Mesendoderm (in vitro differentiated cells): ENCODE measurements at regions not wholly inside any gene's neighbourhood (a gene's known extent, or its start where the extent isn't known, plus 50 kb on each side); places are given as distances from the start of the nearest gene placed in this dataset.
A peak's percentile ranks its signal among the peaks of the same experiment; 100 is the strongest.

Experiments used
- DNase-seq: peaks from one replicate; pipeline ENCODE4 v3.0.0; 2013
- H2AK5ac ChIP-seq: 2 replicates; pipeline ENCODE4 v1.6.1; 2013; ENCODE audit warnings: low read length, inconsistent platforms
- H2BK120ac ChIP-seq: 2 replicates; pipeline ENCODE4 v1.6.1; 2013; ENCODE audit warnings: low read depth, mild to moderate bottlenecking, low read length, moderate library complexity, mixed read lengths
- H2BK15ac ChIP-seq: replicated peaks from 2 replicates; pipeline ENCODE4 v1.6.1; 2013; ENCODE audit warnings: low read depth, mild to moderate bottlenecking, moderate library complexity
- H2BK5ac ChIP-seq: 2 replicates; pipeline ENCODE4 v1.6.1; 2013; ENCODE audit warnings: low read length, inconsistent platforms
- H3K18ac ChIP-seq: 2 replicates; pipeline ENCODE4 v1.6.1; 2013; ENCODE audit warnings: mild to moderate bottlenecking, low read length, mixed read lengths
- H3K23ac ChIP-seq: one replicate; pipeline ENCODE4 v1.6.1; 2013; ENCODE audit warnings: low read length
- H3K27ac ChIP-seq: 2 replicates; pipeline ENCODE4 v1.5.1; 2013; ENCODE audit warnings: low read depth, mild to moderate bottlenecking, inconsistent platforms, low read length, moderate library complexity
- H3K27me3 ChIP-seq: 2 replicates; pipeline ENCODE4 v1.6.1; 2013; ENCODE audit warnings: low read length, control low read depth, mild to moderate bottlenecking, inconsistent platforms; ENCODE audit not compliant: insufficient read depth, poor library complexity
- H3K36me3 ChIP-seq: 2 replicates; pipeline ENCODE4 v1.6.1; 2013; ENCODE audit warnings: low read length, inconsistent platforms; ENCODE audit not compliant: control insufficient read depth, insufficient read depth
- H3K4ac ChIP-seq: one replicate; pipeline ENCODE4 v1.6.1; 2013; ENCODE audit warnings: low read depth, mild to moderate bottlenecking, low read length, moderate library complexity
- H3K4me1 ChIP-seq: 2 replicates; pipeline ENCODE4 v1.6.1; 2013; ENCODE audit warnings: low read depth, low read length, inconsistent platforms; ENCODE audit not compliant: control insufficient read depth
- H3K4me2 ChIP-seq: 2 replicates; pipeline ENCODE4 v1.6.1; 2013; ENCODE audit warnings: low read length
- H3K4me3 ChIP-seq: 2 replicates; pipeline ENCODE4 v1.5.1; 2013; ENCODE audit warnings: mild to moderate bottlenecking, low read length
- H3K56ac ChIP-seq: one replicate; pipeline ENCODE4 v1.6.1; 2013; ENCODE audit warnings: low read length
- H3K79me1 ChIP-seq: 2 replicates; pipeline ENCODE4 v1.6.1; 2013; ENCODE audit warnings: low read length, inconsistent platforms
- H3K79me2 ChIP-seq: 2 replicates; pipeline ENCODE4 v1.6.1; 2013; ENCODE audit warnings: mild to moderate bottlenecking, low read length; ENCODE audit not compliant: control insufficient read depth, insufficient read depth
- H3K9ac ChIP-seq: 2 replicates; pipeline ENCODE4 v1.6.1; 2013; ENCODE audit warnings: low read length, inconsistent platforms
- H4K5ac ChIP-seq: one replicate; pipeline ENCODE4 v1.6.1; 2013; ENCODE audit warnings: low read length
- H4K8ac ChIP-seq: one replicate; pipeline ENCODE4 v1.6.1; 2013; ENCODE audit warnings: low read depth, mild to moderate bottlenecking, control low read depth, low read length, moderate library complexity
- WGBS: extraction: QIAGEN DNeasy Blood & Tissue Kit; methylation state at CpG from one replicate; pipeline ENCODE4 v1.1.7; 2013; ENCODE audit warnings: low lambda C conversion rate, missing lambda C conversion rate; ENCODE audit not compliant: insufficient coverage; ENCODE audit errors: extremely low coverage; 5-methylcytosine and 5-hydroxymethylcytosine counted together

DNA sequence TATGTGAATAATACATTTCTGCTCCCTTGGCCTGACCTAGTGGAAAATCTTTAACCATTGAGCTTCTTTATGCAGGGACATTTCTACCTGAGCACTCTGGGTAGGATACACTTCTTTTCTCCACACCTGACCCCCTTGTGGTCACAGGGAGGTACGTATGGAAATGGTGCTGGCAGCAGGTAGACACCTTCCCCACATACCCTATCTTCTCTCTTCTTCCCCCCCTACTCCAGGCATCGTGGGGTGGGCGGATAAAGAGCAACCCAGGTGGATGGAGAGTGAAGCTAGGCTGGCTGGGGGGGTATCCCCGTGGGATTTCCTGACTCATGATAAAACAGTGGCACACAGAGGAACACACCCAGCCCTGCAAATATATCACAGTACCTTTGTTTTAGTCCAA is 312.1 kb downstream of the ARRDC4 start:
- Histone ChIP-seq H3K23ac (no peak overlapping the region), H3K27ac (no peak overlapping the region), H2AK5ac (no peak overlapping the region), H3K9ac (no peak overlapping the region), H3K4me2 (no peak overlapping the region), H3K18ac (no peak overlapping the region), H3K4me1 (no peaks in the 10 kb centered on the region), H3K36me3 (no peaks in the 10 kb centered on the region), H2BK5ac (no peak overlapping the region), H2BK120ac (no peak overlapping the region), H4K5ac (no peak overlapping the region), H3K4me3 (no peak overlapping the region), H3K79me1 (no peaks in the 10 kb centered on the region), H3K27me3 (no peaks in the 10 kb centered on the region), H3K4ac (no peak overlapping the region), H3K56ac (no peak overlapping the region), H3K79me2 (no peaks in the 10 kb centered on the region), H2BK15ac (no peak overlapping the region), H4K8ac (no peak overlapping the region)
- DNase-seq: peak; percentile 33
- WGBS: no CpG with 5 or more reads among the region's 4 CpGs

DNA sequence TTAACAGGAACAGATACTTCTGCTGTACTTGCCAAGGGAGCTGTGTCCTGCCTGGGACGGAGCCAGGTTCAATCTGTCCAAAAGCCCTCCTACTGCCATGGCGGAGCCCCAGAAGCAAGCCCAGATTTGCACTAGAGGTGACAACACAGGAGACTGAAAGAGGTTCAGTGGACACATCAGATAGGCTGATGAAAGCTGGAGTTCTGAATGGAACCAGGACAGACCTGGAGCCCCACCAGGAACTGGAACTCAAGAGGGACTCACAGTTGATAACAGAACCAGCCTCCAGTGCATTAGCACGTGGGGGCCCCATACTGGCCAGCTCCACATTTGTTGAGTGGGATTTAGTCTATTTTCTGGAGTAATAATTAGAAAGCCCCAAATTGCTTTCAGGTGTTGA is 315.5 kb downstream of the ARRDC4 start:
- H3K23ac ChIP-seq: no peak overlapping the region
- H4K8ac ChIP-seq: no peak overlapping the region
- WGBS: no CpG with 5 or more reads among the region's 3 CpGs
- no peak overlapping the region for H3K4me2 ChIP-seq
- no peaks in the 10 kb centered on the region for H3K36me3 ChIP-seq
- H3K4ac ChIP-seq: no peak overlapping the region
- no peak overlapping the region for H2BK120ac ChIP-seq
- no peak overlapping the region for H3K18ac ChIP-seq
- H2AK5ac ChIP-seq: no peak overlapping the region
- no peak overlapping the region for H2BK5ac ChIP-seq
- no peak overlapping the region for H4K5ac ChIP-seq
- no peaks in the 10 kb centered on the region for H3K4me1 ChIP-seq
- H3K56ac ChIP-seq: no peak overlapping the region
- no peak overlapping the region for H3K27ac ChIP-seq
- H3K79me2 ChIP-seq: no peaks in the 10 kb centered on the region
- DNase-seq: no peak
- no peak overlapping the region for H2BK15ac ChIP-seq
- no peaks in the 10 kb centered on the region for H3K27me3 ChIP-seq
- H3K9ac ChIP-seq: no peak overlapping the region
- H3K4me3 ChIP-seq: no peak overlapping the region
- no peaks in the 10 kb centered on the region for H3K79me1 ChIP-seq

DNA sequence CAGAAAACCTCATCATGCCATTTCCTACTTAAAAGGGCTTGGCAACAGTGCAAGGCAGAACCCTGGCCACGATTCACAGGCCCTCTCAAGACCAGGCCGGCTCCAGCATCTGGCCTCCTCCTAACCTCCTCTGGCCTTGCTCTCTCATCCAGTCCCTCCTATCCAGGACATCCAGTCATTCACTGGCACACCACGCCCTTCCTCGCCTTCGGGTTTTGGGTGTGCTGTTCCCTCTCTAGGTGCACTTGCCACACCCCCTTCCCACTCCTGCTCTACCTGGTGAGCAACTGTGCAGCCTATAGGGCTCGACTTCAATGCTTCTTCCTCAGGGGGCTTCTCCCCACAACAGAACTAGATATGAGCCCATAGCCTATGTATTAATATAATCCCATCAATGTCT is 317.1 kb downstream of the ARRDC4 start:
- Histone ChIP-seq H4K8ac (no peak overlapping the region), H3K18ac (no peak overlapping the region), H3K4ac (no peak overlapping the region), H3K36me3 (no peaks in the 10 kb centered on the region), H3K4me3 (no peak overlapping the region), H3K23ac (no peak overlapping the region), H3K79me1 (no peaks in the 10 kb centered on the region), H3K56ac (no peak overlapping the region), H3K9ac (no peak overlapping the region), H4K5ac (no peak overlapping the region), H3K4me2 (no peak overlapping the region), H2BK120ac (no peak overlapping the region), H2AK5ac (no peak overlapping the region), H3K4me1 (peaks cover 3% of the 10 kb centered on the region), H3K79me2 (no peaks in the 10 kb centered on the region), H2BK5ac (no peak overlapping the region), H3K27ac (no peak overlapping the region), H2BK15ac (no peak overlapping the region), H3K27me3 (no peaks in the 10 kb centered on the region)
- no CpG with 5 or more reads among the region's 6 CpGs for WGBS
- DNase-seq: no peak

DNA sequence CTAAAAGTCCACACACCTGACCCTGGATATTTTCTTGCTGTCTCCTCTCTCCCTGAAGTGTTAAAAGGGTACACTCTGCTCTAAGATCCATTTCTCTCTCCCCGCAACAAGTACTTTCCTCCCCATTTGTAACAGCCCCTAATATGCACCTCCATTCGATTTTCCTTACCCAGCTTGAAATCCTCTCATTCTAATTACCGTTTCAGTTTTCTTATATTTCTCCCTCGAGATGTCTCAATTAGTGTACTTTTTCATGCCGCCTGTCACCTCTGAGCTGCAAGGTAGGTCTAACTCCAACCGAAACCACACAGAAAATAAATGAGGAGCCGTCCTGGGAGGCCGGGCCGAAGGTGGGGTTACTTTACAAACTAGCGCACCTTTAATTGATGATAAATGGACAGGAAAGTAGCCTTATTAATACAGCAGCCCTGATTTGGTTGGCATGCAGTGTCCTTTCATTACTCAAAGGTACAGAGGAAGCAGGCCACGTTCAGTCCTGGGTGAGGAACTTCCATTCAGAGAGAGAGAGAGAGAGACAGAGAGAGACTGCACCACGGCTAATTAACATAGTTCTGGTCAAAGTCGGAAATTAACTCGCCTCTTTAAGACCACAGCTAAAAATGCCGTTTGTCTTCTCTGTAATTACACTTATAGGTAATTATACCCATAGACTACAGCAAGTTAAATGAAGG is 319.9 kb downstream of the ARRDC4 start:
- H3K4me3 ChIP-seq: no peak overlapping the region
- no peak overlapping the region for H3K18ac ChIP-seq
- H3K4me2 ChIP-seq: no peak overlapping the region
- no peak overlapping the region for H3K56ac ChIP-seq
- H2BK15ac ChIP-seq: no peak overlapping the region
- no peak overlapping the region for H2BK5ac ChIP-seq
- H3K27me3 ChIP-seq: no peaks in the 10 kb centered on the region
- no peak overlapping the region for H4K5ac ChIP-seq
- WGBS: no CpG with 5 or more reads among the region's 15 CpGs
- no peak overlapping the region for H3K4ac ChIP-seq
- DNase-seq: no peak
- H3K36me3 ChIP-seq: no peaks in the 10 kb centered on the region
- no peak overlapping the region for H4K8ac ChIP-seq
- no peak overlapping the region for H3K27ac ChIP-seq
- no peak overlapping the region for H3K23ac ChIP-seq
- no peak overlapping the region for H2AK5ac ChIP-seq
- H3K9ac ChIP-seq: no peak overlapping the region
- H2BK120ac ChIP-seq: no peak overlapping the region
- peaks cover 3% of the 10 kb centered on the region for H3K4me1 ChIP-seq
- no peaks in the 10 kb centered on the region for H3K79me1 ChIP-seq
- H3K79me2 ChIP-seq: no peaks in the 10 kb centered on the region

DNA sequence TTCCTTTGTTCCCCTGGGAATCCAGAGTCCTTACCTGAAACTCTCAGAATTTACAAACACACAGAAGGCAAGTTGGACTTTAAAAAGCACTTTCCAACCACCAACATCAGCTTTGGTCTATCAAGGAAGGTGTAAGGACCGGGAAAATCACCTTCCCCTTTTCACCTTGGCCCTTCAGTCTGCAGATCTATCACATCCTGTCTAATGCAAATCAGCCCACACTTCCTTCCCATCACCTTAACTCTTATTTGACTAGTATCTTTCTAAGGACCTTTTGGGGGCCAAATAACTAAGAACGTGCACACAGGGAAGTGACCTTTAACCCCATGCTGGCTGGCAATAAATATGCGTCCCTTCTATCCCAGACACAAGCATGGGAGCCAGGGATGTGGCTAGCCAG is 320.6 kb downstream of the ARRDC4 start:
- Histone ChIP-seq H3K4me3 (no peak overlapping the region), H3K18ac (no peak overlapping the region), H2BK120ac (no peak overlapping the region), H2BK15ac (no peak overlapping the region), H3K36me3 (no peaks in the 10 kb centered on the region), H3K79me2 (no peaks in the 10 kb centered on the region), H3K4me2 (no peak overlapping the region), H2BK5ac (peak overlapping the region; percentile 8), H3K4ac (no peak overlapping the region), H3K79me1 (no peaks in the 10 kb centered on the region), H3K27me3 (no peaks in the 10 kb centered on the region), H4K5ac (no peak overlapping the region), H3K56ac (no peak overlapping the region), H3K27ac (no peak overlapping the region), H2AK5ac (no peak overlapping the region), H3K4me1 (peaks cover 3% of the 10 kb centered on the region), H4K8ac (no peak overlapping the region), H3K23ac (no peak overlapping the region), H3K9ac (no peak overlapping the region)
- DNase-seq: peak; percentile 11
- no CpG with 5 or more reads among the region's 3 CpGs for WGBS
